GM23338 (cell line): ENCODE measurements at regions not wholly inside any gene's neighbourhood (a gene's known extent, or its start where the extent isn't known, plus 50 kb on each side); places are given as distances from the start of the nearest gene placed in this dataset.

Source experiments
- ATAC-seq: fragments of 200-7000 bp; cut with Tn5 transposase; 3 replicates; pipeline ENCODE4 v1.9.1; 2020
- DNase-seq: peaks from one replicate; pipeline ENCODE4 v3.0.0-alpha.2; 2015; ENCODE audit warnings: low spot score
- H2AFZ ChIP-seq: fragments of 200-600 bp; sonication (generic); 2 replicates; pipeline ENCODE4 v1.8.0; 2016; ENCODE audit warnings: antibody characterized with exemption, mild to moderate bottlenecking, moderate library complexity
- H3F3A ChIP-seq: fragments of 200-600 bp; sonication (generic); replicated peaks from 2 replicates; pipeline ENCODE4 v1.8.0; 2017; ENCODE audit warnings: antibody characterized with exemption, mixed run types, low read depth
- H3K27ac ChIP-seq: fragments of 200-600 bp; sonication (generic); 2 replicates; pipeline ENCODE4 v1.6.1; 2016; ENCODE audit warnings: low read depth
- H3K27me3 ChIP-seq: fragments of 200-600 bp; sonication (generic); 2 replicates; pipeline ENCODE4 v1.8.0; 2016; ENCODE audit warnings: mild to moderate bottlenecking, mixed run types, moderate library complexity; ENCODE audit not compliant: insufficient read depth
- H3K36me3 ChIP-seq: fragments of 200-600 bp; sonication (generic); 2 replicates; pipeline ENCODE4 v1.8.0; 2016; ENCODE audit warnings: mild to moderate bottlenecking; ENCODE audit not compliant: insufficient read depth
- H3K4me1 ChIP-seq: fragments of 200-600 bp; sonication (generic); 2 replicates; pipeline ENCODE4 v1.8.0; 2016; ENCODE audit warnings: mild to moderate bottlenecking, moderate library complexity; ENCODE audit not compliant: insufficient read depth
- H3K4me2 ChIP-seq: fragments of 200-600 bp; sonication (generic); 2 replicates; pipeline ENCODE4 v1.7.1; 2017; ENCODE audit warnings: mixed run types
- H3K4me3 ChIP-seq: fragments of 200-600 bp; sonication (generic); 2 replicates; pipeline ENCODE4 v1.6.1; 2016; ENCODE audit warnings: mixed run types
- H3K79me2 ChIP-seq: fragments of 200-600 bp; sonication (generic); replicated peaks from 2 replicates; pipeline ENCODE4 v1.8.0; 2017; ENCODE audit warnings: mild to moderate bottlenecking; ENCODE audit not compliant: insufficient read depth
- H3K9me2 ChIP-seq: fragments of 200-600 bp; sonication (generic); 2 replicates; pipeline ENCODE4 v1.8.0; 2017; ENCODE audit not compliant: insufficient read depth
- H4K20me1 ChIP-seq: fragments of 200-600 bp; sonication (generic); replicated peaks from 2 replicates; pipeline ENCODE4 v1.8.0; 2017; ENCODE audit warnings: mild to moderate bottlenecking; ENCODE audit not compliant: insufficient read depth
- H3K27ac Mint-ChIP-seq: 2 replicates; pipeline ENCODE4 v1.8.0; 2020; ENCODE audit warnings: inconsistent platforms, mild to moderate bottlenecking, moderate library complexity, mixed read lengths
- H3K27me3 Mint-ChIP-seq: 3 replicates; pipeline ENCODE4 v1.8.0; 2022; ENCODE audit warnings: low read depth, mild to moderate bottlenecking, moderate library complexity, mixed read lengths, inconsistent platforms; ENCODE audit not compliant: insufficient read depth, poor library complexity
- H3K36me3 Mint-ChIP-seq: 3 replicates; pipeline ENCODE4 v1.8.0; 2021; ENCODE audit warnings: low read depth, mild to moderate bottlenecking, inconsistent platforms, moderate library complexity, mixed read lengths
- H3K4me1 Mint-ChIP-seq: 3 replicates; pipeline ENCODE4 v1.8.0; 2020; ENCODE audit warnings: mild to moderate bottlenecking, inconsistent platforms, mixed read lengths
- H3K4me3 Mint-ChIP-seq: 3 replicates; pipeline ENCODE4 v1.8.0; 2021; ENCODE audit warnings: moderate library complexity, mild to moderate bottlenecking, inconsistent platforms, mixed read lengths
- H3K9me3 Mint-ChIP-seq: 3 replicates; pipeline ENCODE4 v1.8.0; 2020; ENCODE audit warnings: moderate library complexity, mild to moderate bottlenecking, inconsistent platforms, mixed read lengths
- CREB1 ChIP-seq: fragments of 250-450 bp; sonication (Bioruptor Pico); IDR thresholded peaks from 2 replicates; pipeline ENCODE4 v1.5.0; 2020; ENCODE audit warnings: low read depth, mild to moderate bottlenecking, moderate library complexity
- EZH2 ChIP-seq: fragments of 200-600 bp; sonication (generic); IDR thresholded peaks from one replicate; pipeline ENCODE4 v1.8.0; 2017; ENCODE audit warnings: antibody characterized with exemption, mild to moderate bottlenecking, low read depth; ENCODE audit not compliant: unreplicated experiment
- JUNB ChIP-seq: IDR thresholded peaks from one replicate; pipeline ENCODE4 v1.6.1; 2016; ENCODE audit warnings: antibody characterized with exemption; ENCODE audit not compliant: unreplicated experiment
- NANOG ChIP-seq: IDR thresholded peaks from 2 replicates; pipeline ENCODE4 v1.6.1; 2016; ENCODE audit warnings: antibody characterized with exemption, borderline replicate concordance
- REST ChIP-seq: IDR thresholded peaks from one replicate; pipeline ENCODE4 v1.6.1; 2018; ENCODE audit warnings: antibody characterized with exemption; ENCODE audit not compliant: unreplicated experiment
- STAT1 ChIP-seq: IDR thresholded peaks from one replicate; pipeline ENCODE4 v1.6.1; 2016; ENCODE audit warnings: antibody characterized with exemption; ENCODE audit not compliant: unreplicated experiment
- ZNF114 ChIP-seq: fragments of 250-450 bp; sonication (Bioruptor Pico); IDR thresholded peaks from 2 replicates; pipeline ENCODE4 v1.5.0; 2020; ENCODE audit warnings: mild to moderate bottlenecking, moderate library complexity
- ZNF331 ChIP-seq: fragments of 250-450 bp; sonication (Bioruptor Pico); IDR thresholded peaks from 2 replicates; pipeline ENCODE4 v1.5.0; 2020; ENCODE audit warnings: low read depth, mild to moderate bottlenecking, moderate library complexity
- TF ChIP-seq, protein P1 (sequence below), 2 experiments: fragments of 200-600 bp in 1 of 2; sonication (generic) in 1 of 2; conservative IDR thresholded peaks; 2 replicates each; pipeline versions ENCODE4 v1.5.1 to v1.6.1; 2016 to 2017; ENCODE audit warnings: antibody characterized with exemption in 2 of 2, low read depth in 2 of 2, mild to moderate bottlenecking in 2 of 2, moderate library complexity in 1 of 2
- TF ChIP-seq, protein P2 (sequence below): fragments of 250-450 bp; sonication (Bioruptor Pico); IDR thresholded peaks from 2 replicates; pipeline ENCODE4 v1.5.0; 2020; ENCODE audit warnings: mild to moderate bottlenecking, moderate library complexity

DNA sequence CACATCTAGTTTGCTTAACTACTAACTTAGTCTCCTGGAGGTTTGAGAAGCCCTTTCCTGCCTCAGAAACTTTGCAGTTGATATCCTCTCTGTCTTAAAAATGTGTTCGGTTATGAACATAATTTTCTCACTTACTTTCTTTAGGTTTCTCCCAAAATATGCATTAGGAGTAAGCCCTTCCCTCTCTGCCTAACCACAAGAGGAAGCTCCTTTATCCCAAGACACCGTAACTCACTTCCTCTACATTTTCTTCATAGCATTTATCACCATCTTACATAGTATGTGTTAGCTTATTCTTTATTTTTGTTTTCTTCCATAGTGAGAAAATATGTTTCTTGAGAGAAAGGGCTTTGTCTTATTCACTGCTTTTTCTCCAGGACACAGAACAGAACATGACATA lies 952.5 kb upstream of the ATXN8OS start:
- Histone ChIP-seq H3K4me3 (no peak overlapping the region), H3K4me2 (no peak overlapping the region), H3K27me3 (no peaks in the 10 kb centered on the region), H3F3A (no peaks in the 10 kb centered on the region), H4K20me1 (no peaks in the 10 kb centered on the region), H3K4me1 (no peaks in the 10 kb centered on the region), H2AFZ (0 out of 2 replicates have a peak overlapping the region, but pooled peaks have one; percentile 3), H3K79me2 (no peaks in the 10 kb centered on the region), H3K9me2 (no peaks in the 10 kb centered on the region), H3K27ac (no peak overlapping the region), H3K36me3 (no peaks in the 10 kb centered on the region)
- H3K36me3 Mint-ChIP-seq, result peaks cover 2% of the 10 kb centered on the region; the same call in 1 of the 3 replicates
- H3K27ac Mint-ChIP-seq, result no peak overlapping the region
- no peak for ATAC-seq
- no peaks in the 10 kb centered on the region for H3K4me1 Mint-ChIP-seq
- H3K9me3 Mint-ChIP-seq, result no peaks in the 10 kb centered on the region
- no peak overlapping the region for H3K4me3 Mint-ChIP-seq
- TF ChIP-seq STAT1 (no peak), CREB1 (CRISPR knock-in tag) (no peak), NANOG (no peak), EZH2 (no peak), ZNF331 (CRISPR knock-in tag) (no peak), ZNF114 (no peak), JUNB (no peak), REST (no peak)
- TF ChIP-seq, protein P1, sequence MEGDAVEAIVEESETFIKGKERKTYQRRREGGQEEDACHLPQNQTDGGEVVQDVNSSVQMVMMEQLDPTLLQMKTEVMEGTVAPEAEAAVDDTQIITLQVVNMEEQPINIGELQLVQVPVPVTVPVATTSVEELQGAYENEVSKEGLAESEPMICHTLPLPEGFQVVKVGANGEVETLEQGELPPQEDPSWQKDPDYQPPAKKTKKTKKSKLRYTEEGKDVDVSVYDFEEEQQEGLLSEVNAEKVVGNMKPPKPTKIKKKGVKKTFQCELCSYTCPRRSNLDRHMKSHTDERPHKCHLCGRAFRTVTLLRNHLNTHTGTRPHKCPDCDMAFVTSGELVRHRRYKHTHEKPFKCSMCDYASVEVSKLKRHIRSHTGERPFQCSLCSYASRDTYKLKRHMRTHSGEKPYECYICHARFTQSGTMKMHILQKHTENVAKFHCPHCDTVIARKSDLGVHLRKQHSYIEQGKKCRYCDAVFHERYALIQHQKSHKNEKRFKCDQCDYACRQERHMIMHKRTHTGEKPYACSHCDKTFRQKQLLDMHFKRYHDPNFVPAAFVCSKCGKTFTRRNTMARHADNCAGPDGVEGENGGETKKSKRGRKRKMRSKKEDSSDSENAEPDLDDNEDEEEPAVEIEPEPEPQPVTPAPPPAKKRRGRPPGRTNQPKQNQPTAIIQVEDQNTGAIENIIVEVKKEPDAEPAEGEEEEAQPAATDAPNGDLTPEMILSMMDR (conservative IDR thresholded peaks at IDR 0.05; ENCODE audit: low read depth in 2 of 2), result no peak
- TF ChIP-seq, protein P2, sequence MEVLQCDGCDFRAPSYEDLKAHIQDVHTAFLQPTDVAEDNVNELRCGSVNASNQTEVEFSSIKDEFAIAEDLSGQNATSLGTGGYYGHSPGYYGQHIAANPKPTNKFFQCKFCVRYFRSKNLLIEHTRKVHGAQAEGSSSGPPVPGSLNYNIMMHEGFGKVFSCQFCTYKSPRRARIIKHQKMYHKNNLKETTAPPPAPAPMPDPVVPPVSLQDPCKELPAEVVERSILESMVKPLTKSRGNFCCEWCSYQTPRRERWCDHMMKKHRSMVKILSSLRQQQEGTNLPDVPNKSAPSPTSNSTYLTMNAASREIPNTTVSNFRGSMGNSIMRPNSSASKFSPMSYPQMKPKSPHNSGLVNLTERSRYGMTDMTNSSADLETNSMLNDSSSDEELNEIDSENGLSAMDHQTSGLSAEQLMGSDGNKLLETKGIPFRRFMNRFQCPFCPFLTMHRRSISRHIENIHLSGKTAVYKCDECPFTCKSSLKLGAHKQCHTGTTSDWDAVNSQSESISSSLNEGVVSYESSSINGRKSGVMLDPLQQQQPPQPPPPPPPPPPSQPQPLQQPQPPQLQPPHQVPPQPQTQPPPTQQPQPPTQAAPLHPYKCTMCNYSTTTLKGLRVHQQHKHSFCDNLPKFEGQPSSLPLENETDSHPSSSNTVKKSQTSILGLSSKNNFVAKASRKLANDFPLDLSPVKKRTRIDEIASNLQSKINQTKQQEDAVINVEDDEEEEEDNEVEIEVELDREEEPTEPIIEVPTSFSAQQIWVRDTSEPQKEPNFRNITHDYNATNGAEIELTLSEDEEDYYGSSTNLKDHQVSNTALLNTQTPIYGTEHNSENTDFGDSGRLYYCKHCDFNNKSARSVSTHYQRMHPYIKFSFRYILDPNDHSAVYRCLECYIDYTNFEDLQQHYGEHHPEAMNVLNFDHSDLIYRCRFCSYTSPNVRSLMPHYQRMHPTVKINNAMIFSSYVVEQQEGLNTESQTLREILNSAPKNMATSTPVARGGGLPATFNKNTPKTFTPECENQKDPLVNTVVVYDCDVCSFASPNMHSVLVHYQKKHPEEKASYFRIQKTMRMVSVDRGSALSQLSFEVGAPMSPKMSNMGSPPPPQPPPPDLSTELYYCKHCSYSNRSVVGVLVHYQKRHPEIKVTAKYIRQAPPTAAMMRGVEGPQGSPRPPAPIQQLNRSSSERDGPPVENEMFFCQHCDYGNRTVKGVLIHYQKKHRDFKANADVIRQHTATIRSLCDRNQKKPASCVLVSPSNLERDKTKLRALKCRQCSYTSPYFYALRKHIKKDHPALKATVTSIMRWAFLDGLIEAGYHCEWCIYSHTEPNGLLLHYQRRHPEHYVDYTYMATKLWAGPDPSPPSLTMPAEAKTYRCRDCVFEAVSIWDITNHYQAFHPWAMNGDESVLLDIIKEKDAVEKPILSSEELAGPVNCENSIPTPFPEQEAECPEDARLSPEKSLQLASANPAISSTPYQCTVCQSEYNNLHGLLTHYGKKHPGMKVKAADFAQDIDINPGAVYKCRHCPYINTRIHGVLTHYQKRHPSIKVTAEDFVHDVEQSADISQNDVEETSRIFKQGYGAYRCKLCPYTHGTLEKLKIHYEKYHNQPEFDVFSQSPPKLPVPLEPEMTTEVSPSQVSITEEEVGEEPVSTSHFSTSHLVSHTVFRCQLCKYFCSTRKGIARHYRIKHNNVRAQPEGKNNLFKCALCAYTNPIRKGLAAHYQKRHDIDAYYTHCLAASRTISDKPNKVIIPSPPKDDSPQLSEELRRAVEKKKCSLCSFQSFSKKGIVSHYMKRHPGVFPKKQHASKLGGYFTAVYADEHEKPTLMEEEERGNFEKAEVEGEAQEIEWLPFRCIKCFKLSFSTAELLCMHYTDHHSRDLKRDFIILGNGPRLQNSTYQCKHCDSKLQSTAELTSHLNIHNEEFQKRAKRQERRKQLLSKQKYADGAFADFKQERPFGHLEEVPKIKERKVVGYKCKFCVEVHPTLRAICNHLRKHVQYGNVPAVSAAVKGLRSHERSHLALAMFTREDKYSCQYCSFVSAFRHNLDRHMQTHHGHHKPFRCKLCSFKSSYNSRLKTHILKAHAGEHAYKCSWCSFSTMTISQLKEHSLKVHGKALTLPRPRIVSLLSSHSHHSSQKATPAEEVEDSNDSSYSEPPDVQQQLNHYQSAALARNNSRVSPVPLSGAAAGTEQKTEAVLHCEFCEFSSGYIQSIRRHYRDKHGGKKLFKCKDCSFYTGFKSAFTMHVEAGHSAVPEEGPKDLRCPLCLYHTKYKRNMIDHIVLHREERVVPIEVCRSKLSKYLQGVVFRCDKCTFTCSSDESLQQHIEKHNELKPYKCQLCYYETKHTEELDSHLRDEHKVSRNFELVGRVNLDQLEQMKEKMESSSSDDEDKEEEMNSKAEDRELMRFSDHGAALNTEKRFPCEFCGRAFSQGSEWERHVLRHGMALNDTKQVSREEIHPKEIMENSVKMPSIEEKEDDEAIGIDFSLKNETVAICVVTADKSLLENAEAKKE (CRISPR knock-in tag), result no peak
- H3K27me3 Mint-ChIP-seq, result peaks cover 2% of the 10 kb centered on the region
- no peak for DNase-seq
